Gastrocnemius medialis (tissue), 4 donors: ENCODE measurements at regions not wholly inside any gene's neighbourhood (a gene's known extent, or its start where the extent isn't known, plus 50 kb on each side); places are given as distances from the start of the nearest gene placed in this dataset.

ENCODE experiments used
- ATAC-seq, 2 donors: fragments of 150-250 bp; one replicate each; pipeline ENCODE4 v1.9.1; 2016
- DNase-seq, 2 donors: peaks; one replicate each; pipeline ENCODE4 v3.0.0-alpha.2; 2019
- H3K27ac ChIP-seq, 4 donors: fragments of 200-600 bp; sonication (generic); 1 replicate in 1 of 4; 2 replicates in 3 of 4; pipeline ENCODE4 v1.5.1; 2016 to 2018; ENCODE audit warnings: mild to moderate bottlenecking in 2 of 4, moderate library complexity in 1 of 4
- H3K27me3 ChIP-seq, 3 donors: fragments of 200-600 bp; sonication (generic) in 2 of 3; 1 replicate in 1 of 3; 2 replicates in 2 of 3; pipeline versions ENCODE4 v1.5.1 to v1.6.0; 2016 to 2019; ENCODE audit warnings: mild to moderate bottlenecking in 1 of 3, moderate library complexity in 1 of 3
- H3K36me3 ChIP-seq, 2 donors: fragments of 200-600 bp; sonication (generic) in 1 of 2; one replicate each; pipeline ENCODE4 v1.5.1; 2017 to 2018
- H3K4me1 ChIP-seq, 2 donors: fragments of 200-600 bp; sonication (generic) in 1 of 2; one replicate each; pipeline ENCODE4 v1.5.1; 2016 to 2017; ENCODE audit warnings: mild to moderate bottlenecking in 2 of 2
- H3K4me3 ChIP-seq, 4 donors: fragments of 200-600 bp; sonication (generic) in 3 of 4; 1 replicate in 1 of 4; 2 replicates in 3 of 4; pipeline ENCODE4 v1.5.1; 2016 to 2019; ENCODE audit warnings: mild to moderate bottlenecking in 2 of 4
- H3K9me3 ChIP-seq, 3 donors: fragments of 200-600 bp; sonication (generic) in 2 of 3; 1 replicate in 1 of 3; 2 replicates in 2 of 3; pipeline ENCODE4 v1.5.1; 2016 to 2019
- CTCF ChIP-seq, 5 experiments: fragments of 450-650 bp in 3 of 5; fragments of 200-600 bp in 2 of 5; sonication (generic) in 2 of 5; IDR thresholded peaks in 4 of 5; conservative IDR thresholded peaks in 1 of 5; 1 replicate in 4 of 5; 2 replicates in 1 of 5; pipeline ENCODE4 v1.5.1; 2016 to 2019; ENCODE audit warnings: antibody characterized with exemption in 5 of 5, mild to moderate bottlenecking in 3 of 5, moderate library complexity in 3 of 5
- POLR2A ChIP-seq, 2 donors: fragments of 450-650 bp; IDR thresholded peaks; one replicate each; pipeline ENCODE4 v1.6.1; 2017; ENCODE audit warnings: antibody characterized with exemption in 2 of 2, mild to moderate bottlenecking in 2 of 2, moderate library complexity in 2 of 2
- in situ Hi-C, 4 donors: fragments of 200-750 bp; cut with MboI; loops; one replicate each; pipeline versions ENCODE4 v1.15.0 to v1.8.0; 2017; ENCODE audit warnings: low sequenced_read_pairs in 4 of 4
- intact Hi-C: fragments of 100-400 bp; cut with DNase I; formaldehyde crosslinking; loops from one replicate; pipeline ENCODE4 v1.15.1; 2023; ENCODE audit warnings: low total_unique reads

- ATAC-seq = no peak
- Histone ChIP-seq H3K27ac (no peak overlapping the region), H3K27me3 (no peaks in the 10 kb centered on the region), H3K4me1 (no peaks in the 10 kb centered on the region), H3K4me3 (no peak overlapping the region), H3K9me3 (no peaks in the 10 kb centered on the region), H3K36me3 (no peaks in the 10 kb centered on the region)
- in situ Hi-C loops (no loop called here), intact Hi-C loops (no loop called here)
- DNase-seq = no peak
- no peak for TF ChIP-seq CTCF (IDR thresholded peaks at IDR 0.05 in 4 of 5, conservative IDR thresholded peaks at IDR 0.05 in 1 of 5)
- TF ChIP-seq POLR2A (IDR thresholded peaks at IDR 0.05) = no peak
These were observed 256.9 kb upstream of the DPYD start for GRCh38 chr1:98177751-98178150.

DNA sequence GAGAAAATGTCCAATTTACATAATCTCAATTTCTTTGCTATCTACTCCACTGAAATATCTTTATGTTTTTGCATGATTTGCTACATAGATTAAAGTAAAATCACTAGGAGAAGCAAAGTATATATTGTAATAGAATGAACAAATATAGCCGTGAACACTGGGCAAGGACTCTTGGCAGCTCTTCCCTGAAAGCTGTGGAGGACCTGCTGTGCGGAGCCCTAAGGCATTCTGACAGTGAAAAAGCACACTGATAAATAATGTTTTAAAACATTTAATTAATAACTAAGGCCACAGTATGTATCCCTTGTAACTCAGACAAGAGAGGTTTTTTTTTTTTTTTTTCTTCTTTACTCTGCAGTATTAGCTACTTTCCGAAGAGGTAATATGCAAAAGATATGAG is 256.1 kb upstream of the DPYD start:
- TF ChIP-seq POLR2A (IDR thresholded peaks at IDR 0.05) = no peak
- no peak for TF ChIP-seq CTCF (IDR thresholded peaks at IDR 0.05 in 4 of 5, conservative IDR thresholded peaks at IDR 0.05 in 1 of 5)
- intact Hi-C loops (no loop called here), in situ Hi-C loops (no loop called here)
- DNase-seq = no peak
- no peaks in the 10 kb centered on the region for H3K36me3 ChIP-seq
- no peaks in the 10 kb centered on the region for H3K27me3 ChIP-seq
- no peak overlapping the region for H3K4me3 ChIP-seq
- no peaks in the 10 kb centered on the region for H3K4me1 ChIP-seq
- no peak for ATAC-seq
- no peak overlapping the region for H3K27ac ChIP-seq
- H3K9me3 ChIP-seq = no peaks in the 10 kb centered on the region

DNA sequence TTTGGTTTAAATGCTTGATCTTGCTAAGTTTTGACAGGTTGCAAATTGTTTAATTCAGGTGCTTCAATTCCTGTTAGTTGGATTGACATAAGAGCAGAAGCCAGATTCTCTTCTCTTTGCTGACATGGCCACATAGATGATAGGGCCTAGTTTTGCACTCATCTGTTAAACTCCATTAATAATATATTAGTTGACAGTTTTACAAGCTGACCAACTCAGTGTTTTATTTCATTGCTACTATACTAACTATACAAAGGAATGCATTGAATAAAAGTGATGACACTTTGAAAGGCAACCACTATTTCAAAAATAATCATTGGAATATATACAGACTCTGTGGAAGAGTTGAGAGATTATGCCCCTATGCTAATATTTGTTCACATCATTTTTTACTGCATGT is 255.6 kb upstream of the DPYD start:
- H3K36me3 ChIP-seq = no peaks in the 10 kb centered on the region
- H3K27ac ChIP-seq = no peak overlapping the region
- no peak overlapping the region for H3K4me3 ChIP-seq
- no peaks in the 10 kb centered on the region for H3K27me3 ChIP-seq
- intact Hi-C loops (no loop called here), in situ Hi-C loops (no loop called here)
- no peaks in the 10 kb centered on the region for H3K9me3 ChIP-seq
- ATAC-seq (no peak), DNase-seq (no peak)
- TF ChIP-seq POLR2A (IDR thresholded peaks at IDR 0.05) = no peak
- no peak for TF ChIP-seq CTCF (IDR thresholded peaks at IDR 0.05 in 4 of 5, conservative IDR thresholded peaks at IDR 0.05 in 1 of 5)
- no peaks in the 10 kb centered on the region for H3K4me1 ChIP-seq

DNA sequence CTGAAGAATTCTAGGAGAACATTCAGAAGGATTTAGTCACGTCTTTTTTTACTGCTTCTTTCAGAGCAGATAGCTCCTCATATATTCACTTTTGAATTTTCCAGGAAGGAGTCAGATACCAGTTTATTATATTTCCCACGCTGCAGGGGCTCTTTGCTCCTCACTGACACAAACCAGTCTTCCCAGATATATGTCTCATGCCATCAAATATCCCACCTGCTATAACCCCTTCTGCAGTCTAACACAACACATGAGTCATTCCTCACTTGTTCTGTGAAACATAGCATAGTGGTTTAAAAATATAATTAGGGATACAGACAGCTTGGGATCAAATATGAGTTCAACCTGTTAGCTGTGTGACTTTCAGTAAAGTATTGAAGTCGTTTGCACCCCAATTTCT is 251.7 kb upstream of the DPYD start:
- Histone ChIP-seq H3K36me3 (no peaks in the 10 kb centered on the region), H3K4me3 (no peak overlapping the region), H3K9me3 (no peaks in the 10 kb centered on the region), H3K27ac (no peak overlapping the region), H3K4me1 (no peaks in the 10 kb centered on the region), H3K27me3 (no peaks in the 10 kb centered on the region)
- TF ChIP-seq CTCF (IDR thresholded peaks at IDR 0.05 in 4 of 5, conservative IDR thresholded peaks at IDR 0.05 in 1 of 5) = no peak
- intact Hi-C loops = no loop called here
- DNase-seq (no peak), ATAC-seq (no peak)
- in situ Hi-C loops = no loop called here

- H3K27me3 ChIP-seq = no peaks in the 10 kb centered on the region
- H3K9me3 ChIP-seq = no peaks in the 10 kb centered on the region
- no peaks in the 10 kb centered on the region for H3K4me1 ChIP-seq
- H3K4me3 ChIP-seq = no peak overlapping the region
- H3K36me3 ChIP-seq = no peaks in the 10 kb centered on the region
- no peak overlapping the region for H3K27ac ChIP-seq
- intact Hi-C loops (no loop called here), in situ Hi-C loops (no loop called here)
- TF ChIP-seq CTCF (IDR thresholded peaks at IDR 0.05 in 4 of 5, conservative IDR thresholded peaks at IDR 0.05 in 1 of 5) (no peak), POLR2A (IDR thresholded peaks at IDR 0.05) (no peak)
- ATAC-seq (no peak), DNase-seq (no peak)
These were observed 251.2 kb upstream of the DPYD start for GRCh38 chr1:98172022-98172421.
